ENCODE measurements at regions not wholly inside any gene's neighbourhood (a gene's known extent, or its start where the extent isn't known, plus 50 kb on each side); places are given as distances from the start of the nearest gene placed in this dataset.

- Histone ChIP-seq H3K9me3 (ENCODE audit: low read depth) (no peaks in the 10 kb centered on the region), H3K79me2 (no peaks in the 10 kb centered on the region), H3K4me2 (no peak overlapping the region), H3K4me1 (ENCODE audit: insufficient read depth) (no peaks in the 10 kb centered on the region), H3K9me2 (replicated peaks; ENCODE audit: insufficient read depth) (no peaks in the 10 kb centered on the region), H3K27ac (no peak overlapping the region), H4K20me1 (ENCODE audit: insufficient read depth, poor library complexity, severe bottlenecking) (no peaks in the 10 kb centered on the region), H3K36me3 (replicated peaks; ENCODE audit: insufficient read depth, low read depth) (no peaks in the 10 kb centered on the region), H3K27me3 (no peaks in the 10 kb centered on the region), H2AFZ (no peak overlapping the region), H3K4me3 (no peak overlapping the region)
- WGBS (ENCODE audit: low lambda C conversion rate, missing lambda C conversion rate), result 66% methylated on average over 3 of the region's 3 CpGs
- no peak for DNase-seq (ENCODE audit: low spot score)
- no peak for TF ChIP-seq CTCF (IDR thresholded peaks at IDR 0.05; ENCODE audit: poor library complexity)
Observed at GRCh38 chr4:151874328-151874727, 113.5 kb upstream of the GATB start.

- Histone ChIP-seq H3K4me3 (no peak overlapping the region), H2AFZ (no peak overlapping the region), H3K79me2 (no peaks in the 10 kb centered on the region), H3K27me3 (no peaks in the 10 kb centered on the region), H3K9me2 (replicated peaks; ENCODE audit: insufficient read depth) (no peaks in the 10 kb centered on the region), H3K27ac (no peak overlapping the region), H3K36me3 (replicated peaks; ENCODE audit: insufficient read depth, low read depth) (no peaks in the 10 kb centered on the region), H3K4me2 (no peak overlapping the region), H4K20me1 (ENCODE audit: insufficient read depth, poor library complexity, severe bottlenecking) (no peaks in the 10 kb centered on the region), H3K4me1 (ENCODE audit: insufficient read depth) (no peaks in the 10 kb centered on the region), H3K9me3 (ENCODE audit: low read depth) (no peaks in the 10 kb centered on the region)
- DNase-seq (ENCODE audit: low spot score), result no peak
- WGBS (ENCODE audit: low lambda C conversion rate, missing lambda C conversion rate), result 80% methylated on average over 4 of the region's 4 CpGs
- no peak for TF ChIP-seq EZH2phosphoT487 (IDR thresholded peaks at IDR 0.05; ENCODE audit: low read depth, severe bottlenecking, unreplicated experiment)
- TF ChIP-seq CTCF (IDR thresholded peaks at IDR 0.05; ENCODE audit: poor library complexity), result no peak
Observed at GRCh38 chr4:151866592-151866918, 105.7 kb upstream of the GATB start.

GRCh38 chr4:151865744-151866591 is 105.2 kb upstream of the GATB start:
- Histone ChIP-seq H3K36me3 (replicated peaks; ENCODE audit: insufficient read depth, low read depth) (no peaks in the 10 kb centered on the region), H3K79me2 (no peaks in the 10 kb centered on the region), H3K4me1 (ENCODE audit: insufficient read depth) (no peaks in the 10 kb centered on the region), H3K9me2 (replicated peaks; ENCODE audit: insufficient read depth) (no peaks in the 10 kb centered on the region), H3K9me3 (ENCODE audit: low read depth) (no peaks in the 10 kb centered on the region), H3K27ac (no peak overlapping the region), H3K4me2 (no peak overlapping the region), H3K4me3 (no peak overlapping the region), H3K27me3 (no peaks in the 10 kb centered on the region), H2AFZ (no peak overlapping the region), H4K20me1 (ENCODE audit: insufficient read depth, poor library complexity, severe bottlenecking) (no peaks in the 10 kb centered on the region)
- TF ChIP-seq EZH2phosphoT487 (IDR thresholded peaks at IDR 0.05; ENCODE audit: low read depth, severe bottlenecking, unreplicated experiment) (no peak), CTCF (IDR thresholded peaks at IDR 0.05; ENCODE audit: poor library complexity) (no peak), EZH2 (IDR thresholded peaks at IDR 0.05; ENCODE audit: borderline replicate concordance) (no peak)
- WGBS (ENCODE audit: low lambda C conversion rate, missing lambda C conversion rate), result 91% methylated on average over 9 of the region's 9 CpGs
- no peak for DNase-seq (ENCODE audit: low spot score)

GRCh38 chr4:151865312-151865711 is 104.5 kb upstream of the GATB start:
- H3K4me3 ChIP-seq, result no peak overlapping the region
- no peaks in the 10 kb centered on the region for H3K9me3 ChIP-seq (ENCODE audit: low read depth)
- H3K79me2 ChIP-seq, result no peaks in the 10 kb centered on the region
- H3K27ac ChIP-seq, result no peak overlapping the region
- no peaks in the 10 kb centered on the region for H3K27me3 ChIP-seq
- no peaks in the 10 kb centered on the region for H3K4me1 ChIP-seq (ENCODE audit: insufficient read depth)
- no peak overlapping the region for H2AFZ ChIP-seq
- 48% methylated on average over 4 of the region's 4 CpGs for WGBS (ENCODE audit: low lambda C conversion rate, missing lambda C conversion rate)
- H4K20me1 ChIP-seq (ENCODE audit: insufficient read depth, poor library complexity, severe bottlenecking), result no peaks in the 10 kb centered on the region
- TF ChIP-seq CTCF (IDR thresholded peaks at IDR 0.05; ENCODE audit: poor library complexity) (no peak), EZH2 (IDR thresholded peaks at IDR 0.05; ENCODE audit: borderline replicate concordance) (no peak), EZH2phosphoT487 (IDR thresholded peaks at IDR 0.05; ENCODE audit: low read depth, severe bottlenecking, unreplicated experiment) (no peak)
- H3K9me2 ChIP-seq (replicated peaks; ENCODE audit: insufficient read depth), result no peaks in the 10 kb centered on the region
- no peaks in the 10 kb centered on the region for H3K36me3 ChIP-seq (replicated peaks; ENCODE audit: insufficient read depth, low read depth)
- no peak for DNase-seq (ENCODE audit: low spot score)
- H3K4me2 ChIP-seq, result no peak overlapping the region

Data from hepatocyte (in vitro differentiated cells).